SK-N-SH treated with all-trans-retinoic acid at 6 μM for 48 hours (cell line): ENCODE measurements at regions not wholly inside any gene's neighbourhood (a gene's known extent, or its start where the extent isn't known, plus 50 kb on each side); places are given as distances from the start of the nearest gene placed in this dataset.

Experiments used
- ARNTL ChIP-seq: fragments of 450-650 bp; formaldehyde crosslinking; IDR thresholded peaks from 2 replicates; pipeline ENCODE4 v1.5.0; 2020; ENCODE audit warnings: low read depth, mild to moderate bottlenecking, moderate library complexity, borderline replicate concordance
- CREB5 ChIP-seq: fragments of 250-450 bp; sonication (Bioruptor Pico); IDR thresholded peaks from 2 replicates; pipeline ENCODE4 v1.5.1; 2020; ENCODE audit warnings: low read depth, mild to moderate bottlenecking, moderate library complexity
- ESRRG ChIP-seq: fragments of 250-450 bp; sonication (Bioruptor Pico); IDR thresholded peaks from 2 replicates; pipeline ENCODE4 v1.6.1; 2021; ENCODE audit warnings: mild to moderate bottlenecking
- PATZ1 ChIP-seq: fragments of 250-450 bp; sonication (Bioruptor Pico); IDR thresholded peaks from 2 replicates; pipeline ENCODE4 v1.8.0; 2020; ENCODE audit warnings: mild to moderate bottlenecking, moderate library complexity, borderline replicate concordance
- POU6F1 ChIP-seq: fragments of 250-450 bp; sonication (Bioruptor Pico); IDR thresholded peaks from 2 replicates; pipeline ENCODE4 v1.8.0; 2021; ENCODE audit warnings: low read depth, mild to moderate bottlenecking, moderate library complexity, borderline replicate concordance
- RARB ChIP-seq: fragments of 250-450 bp; sonication (Bioruptor Pico); IDR thresholded peaks from 2 replicates; pipeline ENCODE4 v1.8.0; 2021; ENCODE audit warnings: mild to moderate bottlenecking, moderate library complexity
- SNAI2 ChIP-seq: fragments of 250-450 bp; sonication (Bioruptor Pico); IDR thresholded peaks from 2 replicates; pipeline ENCODE4 v1.5.0; 2020; ENCODE audit warnings: mild to moderate bottlenecking, moderate library complexity
- ZC3H10 ChIP-seq: fragments of 250-450 bp; sonication (Bioruptor Pico); IDR thresholded peaks from 2 replicates; pipeline ENCODE4 v1.5.1; 2021; ENCODE audit warnings: mild to moderate bottlenecking, moderate library complexity
- ZFP3 ChIP-seq: fragments of 250-450 bp; sonication (Bioruptor Pico); IDR thresholded peaks from 2 replicates; pipeline ENCODE4 v1.5.0; 2020; ENCODE audit warnings: mild to moderate bottlenecking, moderate library complexity
- ZNF565 ChIP-seq: fragments of 450-650 bp; formaldehyde crosslinking; conservative IDR thresholded peaks from 2 replicates; pipeline ENCODE4 v1.5.0; 2020; ENCODE audit warnings: low read depth, mild to moderate bottlenecking, moderate library complexity

- TF ChIP-seq PATZ1 (CRISPR knock-in tag) (no peak), ZFP3 (CRISPR knock-in tag) (no peak), ESRRG (CRISPR knock-in tag) (no peak), ARNTL (CRISPR knock-in tag) (no peak), SNAI2 (CRISPR knock-in tag) (no peak), ZC3H10 (CRISPR knock-in tag) (no peak), CREB5 (CRISPR knock-in tag) (no peak), POU6F1 (no peak), RARB (CRISPR knock-in tag) (no peak), ZNF565 (no peak)
Measured at GRCh38 chr4:159464302-159464701, 361.4 kb downstream of the RAPGEF2 start.
